ENCODE measurements at regions not wholly inside any gene's neighbourhood (a gene's known extent, or its start where the extent isn't known, plus 50 kb on each side); places are given as distances from the start of the nearest gene placed in this dataset.
A peak's percentile ranks its signal among the peaks of the same experiment; 100 is the strongest.

GRCh38 chr17:73785496-73785895, 141.3 kb upstream of the SDK2 start:
- no peak for DNase-seq (ENCODE audit: low spot score)

- DNase-seq (ENCODE audit: low spot score): peak; percentile 28
Measured at GRCh38 chr17:73785958-73786743, 141.9 kb upstream of the SDK2 start.

GRCh38 chr17:73787076-73788059, 143.1 kb upstream of the SDK2 start:
- DNase-seq (ENCODE audit: low spot score): no peak

GRCh38 chr17:73788111-73788510, 143.9 kb upstream of the SDK2 start:
- DNase-seq (ENCODE audit: low spot score): no peak

GRCh38 chr17:73791121-73791520, 146.9 kb upstream of the SDK2 start:
- DNase-seq (ENCODE audit: low spot score): no peak

- DNase-seq (ENCODE audit: low spot score): no peak
Measured at GRCh38 chr17:73791631-73792030, 147.4 kb upstream of the SDK2 start.

- DNase-seq (ENCODE audit: low spot score): no peak
Measured at GRCh38 chr17:73792994-73793393, 148.7 kb upstream of the SDK2 start.

- no peak for DNase-seq (ENCODE audit: low spot score)
Measured at GRCh38 chr17:73794336-73794735, 150.1 kb upstream of the SDK2 start.

GRCh38 chr17:73795730-73796129, 151.5 kb upstream of the SDK2 start:
- no peak for DNase-seq (ENCODE audit: low spot score)

GRCh38 chr17:73797594-73798110, 153.4 kb upstream of the SDK2 start:
- no peak for DNase-seq (ENCODE audit: low spot score)

GRCh38 chr17:73798111-73798748, 154.0 kb upstream of the SDK2 start:
- peak; percentile 45 for DNase-seq (ENCODE audit: low spot score)

- DNase-seq (ENCODE audit: low spot score): no peak
Measured at GRCh38 chr17:73799096-73799495, 154.9 kb upstream of the SDK2 start.

- DNase-seq (ENCODE audit: low spot score): peak; percentile 37
Measured at GRCh38 chr17:73799781-73800627, 155.8 kb upstream of the SDK2 start.

- no peak for DNase-seq (ENCODE audit: low spot score)
Measured at GRCh38 chr17:73800893-73801292, 156.6 kb upstream of the SDK2 start.

- DNase-seq (ENCODE audit: low spot score): no peak
Measured at GRCh38 chr17:73801455-73802100, 157.3 kb upstream of the SDK2 start.

- no peak for DNase-seq (ENCODE audit: low spot score)
Measured at GRCh38 chr17:73802314-73802713, 158.1 kb upstream of the SDK2 start.

- DNase-seq (ENCODE audit: low spot score): no peak
Measured at GRCh38 chr17:73802871-73803270, 158.6 kb upstream of the SDK2 start.

GRCh38 chr17:73803964-73804435, 159.8 kb upstream of the SDK2 start:
- DNase-seq (ENCODE audit: low spot score): no peak

GRCh38 chr17:73806768-73807167, 162.5 kb upstream of the SDK2 start:
- DNase-seq (ENCODE audit: low spot score): no peak

GRCh38 chr17:73813201-73813600, 169.0 kb upstream of the SDK2 start:
- no peak for DNase-seq (ENCODE audit: low spot score)

- no peak for DNase-seq (ENCODE audit: low spot score)
Measured at GRCh38 chr17:73814075-73814474, 169.8 kb upstream of the SDK2 start.
